Loucy (cell line): ENCODE measurements at regions not wholly inside any gene's neighbourhood (a gene's known extent, or its start where the extent isn't known, plus 50 kb on each side); places are given as distances from the start of the nearest gene placed in this dataset.

Source experiments
- H2AFZ ChIP-seq: fragments of 200-600 bp; sonication (generic); 2 replicates; pipeline ENCODE4 v1.6.0; 2016; ENCODE audit warnings: antibody characterized with exemption, mild to moderate bottlenecking, low read length, moderate library complexity
- H3F3A ChIP-seq: fragments of 200-600 bp; 2 replicates; pipeline ENCODE4 v1.6.0; 2016; ENCODE audit warnings: antibody characterized with exemption, low read depth, mild to moderate bottlenecking
- H3K27me3 ChIP-seq: fragments of 200-600 bp; sonication (generic); 2 replicates; pipeline ENCODE4 v1.6.1; 2014; ENCODE audit warnings: low read length, mild to moderate bottlenecking; ENCODE audit not compliant: insufficient read depth, poor library complexity, severe bottlenecking
- H3K36me3 ChIP-seq: fragments of 200-600 bp; sonication (generic); 2 replicates; pipeline ENCODE4 v1.6.1; 2016; ENCODE audit warnings: low read length; ENCODE audit not compliant: insufficient read depth
- H3K4me1 ChIP-seq: fragments of 200-600 bp; sonication (generic); 2 replicates; pipeline ENCODE4 v1.5.1; 2014; ENCODE audit warnings: low read length, mild to moderate bottlenecking; ENCODE audit not compliant: insufficient read depth, poor library complexity, severe bottlenecking
- H3K4me2 ChIP-seq: fragments of 200-600 bp; sonication (generic); 2 replicates; pipeline ENCODE4 v1.6.0; 2014; ENCODE audit warnings: antibody characterized with exemption, low read length, low read depth, mild to moderate bottlenecking; ENCODE audit not compliant: poor library complexity, severe bottlenecking
- H3K4me3 ChIP-seq: fragments of 200-600 bp; sonication (generic); 2 replicates; pipeline ENCODE4 v1.5.1; 2014; ENCODE audit warnings: low read length, mild to moderate bottlenecking, mixed read lengths; ENCODE audit not compliant: poor library complexity, severe bottlenecking
- H3K79me2 ChIP-seq: fragments of 200-600 bp; sonication (generic); 2 replicates; pipeline ENCODE4 v1.6.1; 2014; ENCODE audit warnings: low read length; ENCODE audit not compliant: insufficient read depth
- H3K9ac ChIP-seq: fragments of 200-600 bp; sonication (generic); 2 replicates; pipeline ENCODE4 v1.6.0; 2014; ENCODE audit warnings: mild to moderate bottlenecking, low read depth, low read length, moderate library complexity; ENCODE audit not compliant: poor library complexity, severe bottlenecking
- H3K9me2 ChIP-seq: fragments of 200-600 bp; sonication (generic); replicated peaks from 2 replicates; pipeline ENCODE4 v1.6.1; 2016; ENCODE audit warnings: low read depth, low read length, mixed read lengths
- H3K9me3 ChIP-seq: fragments of 200-600 bp; sonication (generic); 2 replicates; pipeline ENCODE4 v1.6.1; 2014; ENCODE audit warnings: mild to moderate bottlenecking, antibody characterized with exemption, low read length, low read depth; ENCODE audit not compliant: insufficient read depth
- H4K20me1 ChIP-seq: fragments of 200-600 bp; sonication (generic); 2 replicates; pipeline ENCODE4 v1.6.0; 2014; ENCODE audit warnings: antibody characterized with exemption, low read length, mild to moderate bottlenecking; ENCODE audit not compliant: insufficient read depth, poor library complexity, severe bottlenecking
- EZH2phosphoT487 ChIP-seq: fragments of 200-600 bp; IDR thresholded peaks from 2 replicates; pipeline ENCODE4 v1.6.1; 2018; ENCODE audit warnings: antibody characterized with exemption, mild to moderate bottlenecking, moderate library complexity, borderline replicate concordance
- TF ChIP-seq, protein P1 (sequence below): fragments of 200-600 bp; sonication (generic); conservative IDR thresholded peaks from 2 replicates; pipeline ENCODE4 v1.5.1; 2014; ENCODE audit warnings: mild to moderate bottlenecking, antibody characterized with exemption, low read length

DNA sequence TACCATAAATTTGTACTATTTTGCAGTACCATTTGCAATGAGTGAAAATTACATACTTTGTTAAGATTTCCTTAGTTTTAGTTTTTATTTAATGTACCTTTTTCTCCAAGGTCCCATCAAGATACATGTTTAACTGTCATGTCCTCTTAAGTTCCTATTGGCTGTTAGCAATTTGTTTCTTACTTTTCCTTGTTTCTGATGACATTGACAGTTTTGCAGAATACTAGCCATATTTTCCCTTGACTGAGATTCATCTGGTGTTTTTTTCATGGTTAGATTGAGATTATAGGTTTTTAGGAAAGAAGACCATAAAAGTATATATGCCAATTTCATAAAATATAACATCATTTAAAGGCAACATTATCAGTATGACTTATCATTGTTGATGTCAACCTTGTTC, 376.8 kb upstream of the STEAP1 start:
- Histone ChIP-seq H3K4me1 (no peaks in the 10 kb centered on the region), H3K9me2 (no peaks in the 10 kb centered on the region), H4K20me1 (no peaks in the 10 kb centered on the region), H3K9ac (no peak overlapping the region), H3K4me3 (no peak overlapping the region), H3K27me3 (no peaks in the 10 kb centered on the region), H2AFZ (no peak overlapping the region), H3K79me2 (no peaks in the 10 kb centered on the region), H3K36me3 (no peaks in the 10 kb centered on the region), H3F3A (no peaks in the 10 kb centered on the region), H3K9me3 (no peaks in the 10 kb centered on the region), H3K4me2 (no peak overlapping the region)
- TF ChIP-seq, protein P1, sequence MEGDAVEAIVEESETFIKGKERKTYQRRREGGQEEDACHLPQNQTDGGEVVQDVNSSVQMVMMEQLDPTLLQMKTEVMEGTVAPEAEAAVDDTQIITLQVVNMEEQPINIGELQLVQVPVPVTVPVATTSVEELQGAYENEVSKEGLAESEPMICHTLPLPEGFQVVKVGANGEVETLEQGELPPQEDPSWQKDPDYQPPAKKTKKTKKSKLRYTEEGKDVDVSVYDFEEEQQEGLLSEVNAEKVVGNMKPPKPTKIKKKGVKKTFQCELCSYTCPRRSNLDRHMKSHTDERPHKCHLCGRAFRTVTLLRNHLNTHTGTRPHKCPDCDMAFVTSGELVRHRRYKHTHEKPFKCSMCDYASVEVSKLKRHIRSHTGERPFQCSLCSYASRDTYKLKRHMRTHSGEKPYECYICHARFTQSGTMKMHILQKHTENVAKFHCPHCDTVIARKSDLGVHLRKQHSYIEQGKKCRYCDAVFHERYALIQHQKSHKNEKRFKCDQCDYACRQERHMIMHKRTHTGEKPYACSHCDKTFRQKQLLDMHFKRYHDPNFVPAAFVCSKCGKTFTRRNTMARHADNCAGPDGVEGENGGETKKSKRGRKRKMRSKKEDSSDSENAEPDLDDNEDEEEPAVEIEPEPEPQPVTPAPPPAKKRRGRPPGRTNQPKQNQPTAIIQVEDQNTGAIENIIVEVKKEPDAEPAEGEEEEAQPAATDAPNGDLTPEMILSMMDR: no peak
- TF ChIP-seq EZH2phosphoT487: no peak

DNA sequence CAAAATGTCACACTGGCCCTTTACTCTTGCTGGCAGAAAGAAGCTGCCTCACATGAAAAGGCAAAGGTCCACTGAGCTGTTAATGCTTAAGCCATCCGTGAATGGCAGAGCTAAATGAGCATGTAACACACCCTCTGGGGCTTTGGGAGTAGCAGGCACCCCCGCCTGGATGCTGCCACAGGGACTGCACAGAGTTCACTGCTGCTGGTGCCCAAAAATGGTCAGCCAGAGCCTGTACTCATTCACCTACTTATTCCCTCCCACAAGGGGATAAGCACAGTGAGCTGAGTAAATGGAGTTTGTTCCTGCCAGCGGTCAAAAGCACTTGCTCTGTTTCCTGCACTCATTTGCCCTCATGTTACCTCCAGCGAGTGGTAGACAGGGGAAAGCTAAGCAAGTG, 374.0 kb upstream of the STEAP1 start:
- Histone ChIP-seq H3K9ac (no peak overlapping the region), H3K9me2 (no peaks in the 10 kb centered on the region), H3F3A (no peaks in the 10 kb centered on the region), H3K79me2 (no peaks in the 10 kb centered on the region), H3K4me1 (no peaks in the 10 kb centered on the region), H3K36me3 (no peaks in the 10 kb centered on the region), H4K20me1 (no peaks in the 10 kb centered on the region), H3K4me2 (no peak overlapping the region), H3K27me3 (no peaks in the 10 kb centered on the region), H3K4me3 (no peak overlapping the region), H3K9me3 (no peaks in the 10 kb centered on the region), H2AFZ (no peak overlapping the region)
- TF ChIP-seq, protein P1: no peak
- TF ChIP-seq EZH2phosphoT487: no peak

DNA sequence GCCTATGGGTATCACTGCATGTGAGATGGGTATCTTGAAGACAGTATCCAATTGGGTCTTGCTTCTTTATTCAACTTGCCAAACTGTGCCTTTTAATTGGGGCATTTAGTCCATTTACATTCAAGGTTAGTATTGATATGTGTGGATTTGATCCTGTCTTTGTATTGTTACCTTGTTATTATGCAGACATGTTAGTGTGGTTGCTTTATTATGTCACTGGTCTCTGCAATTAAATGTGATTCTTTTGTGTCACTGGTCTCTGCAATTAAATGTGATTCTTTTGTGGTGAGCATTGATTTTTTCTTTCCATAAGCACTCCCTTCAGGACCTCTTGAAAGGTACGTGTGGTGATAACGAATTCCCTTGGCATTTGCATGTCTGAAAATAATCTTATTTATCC, 357.8 kb upstream of the STEAP1 start:
- H3K9me2 ChIP-seq: no peaks in the 10 kb centered on the region

More for the DNA sequence above, 357.8 kb upstream of the STEAP1 start:
- no peaks in the 10 kb centered on the region for H3K79me2 ChIP-seq
- no peaks in the 10 kb centered on the region for H3F3A ChIP-seq
- no peak overlapping the region for H3K4me2 ChIP-seq
- H3K36me3 ChIP-seq: no peaks in the 10 kb centered on the region
- H3K9ac ChIP-seq: no peak overlapping the region
- H4K20me1 ChIP-seq: no peaks in the 10 kb centered on the region
- H2AFZ ChIP-seq: no peak overlapping the region
- no peak for TF ChIP-seq EZH2phosphoT487
- TF ChIP-seq, protein P1: no peak
- no peak overlapping the region for H3K4me3 ChIP-seq
- H3K9me3 ChIP-seq: no peaks in the 10 kb centered on the region
- H3K27me3 ChIP-seq: no peaks in the 10 kb centered on the region
- H3K4me1 ChIP-seq: no peaks in the 10 kb centered on the region
